ENCODE measurements at regions not wholly inside any gene's neighbourhood (a gene's known extent, or its start where the extent isn't known, plus 50 kb on each side); places are given as distances from the start of the nearest gene placed in this dataset.

DNA sequence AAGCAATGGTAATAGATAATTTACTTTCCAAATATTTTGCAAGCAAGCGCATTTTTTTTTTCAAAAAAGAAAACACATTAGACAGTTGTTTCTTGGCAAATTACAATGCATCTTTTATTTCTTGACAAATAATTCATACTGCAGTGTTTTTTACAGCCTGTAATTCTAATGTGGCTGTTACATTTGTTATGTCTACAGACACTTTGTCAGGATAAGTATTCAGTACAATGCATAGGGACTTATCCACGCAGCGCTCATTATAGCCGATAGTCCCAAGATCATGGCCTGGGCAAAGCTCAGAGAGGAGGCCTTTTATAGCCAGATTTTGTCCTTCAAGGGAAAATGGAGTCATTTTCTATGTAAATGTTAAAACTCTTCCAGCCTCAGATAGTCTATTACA, 123.0 kb upstream of the FANCL start:
- TF ChIP-seq, protein P1, sequence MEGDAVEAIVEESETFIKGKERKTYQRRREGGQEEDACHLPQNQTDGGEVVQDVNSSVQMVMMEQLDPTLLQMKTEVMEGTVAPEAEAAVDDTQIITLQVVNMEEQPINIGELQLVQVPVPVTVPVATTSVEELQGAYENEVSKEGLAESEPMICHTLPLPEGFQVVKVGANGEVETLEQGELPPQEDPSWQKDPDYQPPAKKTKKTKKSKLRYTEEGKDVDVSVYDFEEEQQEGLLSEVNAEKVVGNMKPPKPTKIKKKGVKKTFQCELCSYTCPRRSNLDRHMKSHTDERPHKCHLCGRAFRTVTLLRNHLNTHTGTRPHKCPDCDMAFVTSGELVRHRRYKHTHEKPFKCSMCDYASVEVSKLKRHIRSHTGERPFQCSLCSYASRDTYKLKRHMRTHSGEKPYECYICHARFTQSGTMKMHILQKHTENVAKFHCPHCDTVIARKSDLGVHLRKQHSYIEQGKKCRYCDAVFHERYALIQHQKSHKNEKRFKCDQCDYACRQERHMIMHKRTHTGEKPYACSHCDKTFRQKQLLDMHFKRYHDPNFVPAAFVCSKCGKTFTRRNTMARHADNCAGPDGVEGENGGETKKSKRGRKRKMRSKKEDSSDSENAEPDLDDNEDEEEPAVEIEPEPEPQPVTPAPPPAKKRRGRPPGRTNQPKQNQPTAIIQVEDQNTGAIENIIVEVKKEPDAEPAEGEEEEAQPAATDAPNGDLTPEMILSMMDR (IDR thresholded peaks at IDR 0.05; ENCODE audit: insufficient read depth, low read length, poor library complexity, severe bottlenecking) = no peak
- TF ChIP-seq EZH2phosphoT487 (conservative IDR thresholded peaks at IDR 0.05; ENCODE audit: low read length) = no peak
